Activated CD4-positive, alpha-beta T cell treated with anti-CD3 and anti-CD28 coated beads for 36 hours (primary cell): ENCODE measurements at regions not wholly inside any gene's neighbourhood (a gene's known extent, or its start where the extent isn't known, plus 50 kb on each side); places are given as distances from the start of the nearest gene placed in this dataset.
"Not testable (repeated sequence)": the region's sequence is repeated elsewhere in the genome, so short reads cannot be mapped to it uniquely, and the experiment has no call there.

Source experiments
- ATAC-seq: fragments of 200-7000 bp; cut with Tn5 transposase; one replicate; pipeline ENCODE4 v1.10.0; 2021; ENCODE audit warnings: mild to moderate bottlenecking, moderate library complexity
- CTCF ChIA-PET: fragments of 350-600 bp; sonication (Branson Sonifier 250); formaldehyde crosslinking; loops from one replicate; lab custom pipeline; 2021; ENCODE audit warnings: antibody characterized with exemption; lab: Charles Lee
- POLR2A ChIA-PET: fragments of 350-600 bp; sonication (Branson Sonifier 250); formaldehyde crosslinking; loops from one replicate; lab custom pipeline; 2021; ENCODE audit warnings: antibody characterized with exemption, inconsistent platforms; lab: Charles Lee
- DNase-seq: peaks from one replicate; pipeline ENCODE4 v3.0.0-alpha.2; 2020
- H3K27ac Mint-ChIP-seq: one replicate; pipeline ENCODE4 v1.8.0; 2021; ENCODE audit warnings: mixed read lengths
- H3K27me3 Mint-ChIP-seq: one replicate; pipeline ENCODE4 v1.8.0; 2021; ENCODE audit warnings: mixed read lengths
- H3K36me3 Mint-ChIP-seq: one replicate; pipeline ENCODE4 v1.8.0; 2021; ENCODE audit warnings: low read depth, mixed read lengths
- H3K4me1 Mint-ChIP-seq: one replicate; pipeline ENCODE4 v1.8.0; 2021; ENCODE audit warnings: mixed read lengths
- H3K4me3 Mint-ChIP-seq: one replicate; pipeline ENCODE4 v1.8.0; 2021; ENCODE audit warnings: mild to moderate bottlenecking, moderate library complexity, mixed read lengths
- H3K9me3 Mint-ChIP-seq: one replicate; pipeline ENCODE4 v1.8.0; 2021; ENCODE audit warnings: low read depth, mixed read lengths
- intact Hi-C, 2 experiments: fragments of 100-400 bp; cut with DNase I in 1 of 2; cut with micrococcal nuclease in 1 of 2; formaldehyde crosslinking; loops; one replicate each; pipeline versions ENCODE4 v1.14.2 to v1.15.1; 2022 to 2024; cut with DNase I, micrococcal nuclease

- Mint-ChIP-seq H3K9me3 (peaks cover 22% of the 10 kb centered on the region), H3K4me1 (peaks cover 19% of the 10 kb centered on the region), H3K36me3 (peaks cover 1% of the 10 kb centered on the region), H3K4me3 (no peak overlapping the region), H3K27ac (peak overlapping the region; percentile 9), H3K27me3 (no peaks in the 10 kb centered on the region)
- ChIA-PET POLR2A (no interaction called here), CTCF (no interaction called here)
- intact Hi-C loops = no loop called here
- ATAC-seq (no peak), DNase-seq (no peak)
Measured at GRCh38 chr14:89743828-89744227, 210.7 kb downstream of the EFCAB11 start.

GRCh38 chr14:89740241-89740640 is 214.3 kb downstream of the EFCAB11 start:
- POLR2A ChIA-PET = interaction anchor here (0.6 kb wide), 1 partner anchor 38 kb away, joined by 3 read pairs; no protein-coding TSS in a partner anchor
- no peak overlapping the region for H3K27ac Mint-ChIP-seq
- CTCF ChIA-PET = interaction anchor here (1.2 to 1.5 kb wide), 2 partner anchors 12 to 39 kb away, joined by 3 to 4 read pairs; no protein-coding TSS in a partner anchor

DNA sequence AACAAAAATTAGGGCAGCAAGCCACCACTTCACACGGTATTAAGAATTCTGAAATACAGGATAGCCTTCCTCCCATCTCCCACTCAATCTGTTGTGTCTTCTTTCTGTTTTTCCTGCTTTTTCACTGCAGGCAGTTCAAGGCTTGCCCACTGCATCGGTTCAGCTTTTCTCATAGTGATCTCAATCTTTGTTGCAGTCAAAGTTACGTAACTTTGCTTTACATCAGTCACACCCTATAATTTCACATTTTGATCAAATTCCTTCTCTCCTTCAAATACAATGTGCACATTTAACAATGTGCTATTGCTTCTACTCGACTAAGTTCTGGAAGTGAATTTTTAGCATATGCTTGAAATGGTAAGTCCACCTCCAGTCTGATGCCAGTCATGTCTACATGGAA is 217.6 kb downstream of the EFCAB11 start:
- ATAC-seq = no peak
- no peaks in the 10 kb centered on the region for H3K4me1 Mint-ChIP-seq
- no peak for DNase-seq
- intact Hi-C loops = no loop called here
- H3K27me3 Mint-ChIP-seq = no peaks in the 10 kb centered on the region
- H3K36me3 Mint-ChIP-seq = no peaks in the 10 kb centered on the region
- CTCF ChIA-PET = no interaction called here
- no peak overlapping the region for H3K4me3 Mint-ChIP-seq
- H3K27ac Mint-ChIP-seq = no peak overlapping the region
- POLR2A ChIA-PET = no interaction called here
- H3K9me3 Mint-ChIP-seq = peaks cover 6% of the 10 kb centered on the region

More at GRCh38 chr14:89740241-89740640, 214.3 kb downstream of the EFCAB11 start:
- H3K9me3 Mint-ChIP-seq = peaks cover 12% of the 10 kb centered on the region
- no peak for DNase-seq
- no peak overlapping the region for H3K4me3 Mint-ChIP-seq
- no peak for ATAC-seq
- H3K4me1 Mint-ChIP-seq = peaks cover 4% of the 10 kb centered on the region
- intact Hi-C loops = no loop called here
- H3K36me3 Mint-ChIP-seq = peaks cover 1% of the 10 kb centered on the region
- no peaks in the 10 kb centered on the region for H3K27me3 Mint-ChIP-seq

- ATAC-seq = no peak
- POLR2A ChIA-PET = no interaction called here
Measured at GRCh38 chr14:89731396-89731933, 223.1 kb downstream of the EFCAB11 start.

GRCh38 chr14:89730687-89731086 is 223.8 kb downstream of the EFCAB11 start:
- H3K27ac Mint-ChIP-seq = no peak overlapping the region
- CTCF ChIA-PET = no interaction called here

More at GRCh38 chr14:89731396-89731933, 223.1 kb downstream of the EFCAB11 start:
- peaks cover 5% of the 10 kb centered on the region for H3K9me3 Mint-ChIP-seq
- H3K4me3 Mint-ChIP-seq = no peak overlapping the region
- no peaks in the 10 kb centered on the region for H3K36me3 Mint-ChIP-seq
- intact Hi-C loops = no loop called here
- peaks cover 18% of the 10 kb centered on the region for H3K4me1 Mint-ChIP-seq
- CTCF ChIA-PET = no interaction called here
- H3K27ac Mint-ChIP-seq = no peak overlapping the region
- DNase-seq = no peak
- H3K27me3 Mint-ChIP-seq = no peaks in the 10 kb centered on the region

DNA sequence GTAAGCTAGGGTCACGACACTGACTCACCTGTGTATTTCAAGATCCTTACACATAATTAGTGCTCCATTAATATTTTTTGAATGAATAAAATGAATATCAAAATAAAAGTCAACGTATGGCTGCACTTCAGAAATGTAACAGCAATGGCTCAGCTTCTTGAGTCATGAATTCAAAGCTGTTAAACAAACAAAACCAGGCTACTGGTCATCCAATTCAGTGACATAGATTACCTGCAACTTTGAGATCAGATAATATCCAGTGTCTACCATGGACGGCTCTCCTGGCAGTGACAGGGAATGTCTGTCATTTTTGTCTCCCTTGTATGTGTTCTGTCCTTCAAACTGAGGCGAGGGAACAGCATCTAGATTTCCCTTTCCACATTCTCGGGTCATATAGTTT is 225.6 kb downstream of the EFCAB11 start:
- Mint-ChIP-seq H3K4me1 (peaks cover 43% of the 10 kb centered on the region), H3K27me3 (no peaks in the 10 kb centered on the region), H3K27ac (no peak overlapping the region), H3K9me3 (peaks cover 5% of the 10 kb centered on the region), H3K4me3 (no peak overlapping the region), H3K36me3 (no peaks in the 10 kb centered on the region)
- ChIA-PET CTCF (interaction anchor here (0.6 to 1.0 kb wide), 3 partner anchors 11 to 450 kb away, joined by 3 read pairs; no protein-coding TSS in a partner anchor), POLR2A (no interaction called here)
- intact Hi-C loops = no loop called here
- ATAC-seq (no peak), DNase-seq (no peak)

More at GRCh38 chr14:89730687-89731086, 223.8 kb downstream of the EFCAB11 start:
- ATAC-seq (no peak), DNase-seq (no peak)
- H3K36me3 Mint-ChIP-seq = no peaks in the 10 kb centered on the region
- H3K27me3 Mint-ChIP-seq = no peaks in the 10 kb centered on the region
- H3K4me3 Mint-ChIP-seq = no peak overlapping the region
- H3K4me1 Mint-ChIP-seq = peaks cover 26% of the 10 kb centered on the region
- intact Hi-C loops = no loop called here
- peaks cover 5% of the 10 kb centered on the region for H3K9me3 Mint-ChIP-seq
- POLR2A ChIA-PET = no interaction called here

- CTCF ChIA-PET = interaction anchor here (0.7 to 0.8 kb wide), 2 partner anchors 72 to 89 kb away, joined by 3 to 4 read pairs; no protein-coding TSS in a partner anchor
- DNase-seq = peak; percentile 46
- Mint-ChIP-seq H3K27ac (peak overlapping the region; percentile 78), H3K4me1 (peaks cover 67% of the 10 kb centered on the region)
- peak; percentile 11 for ATAC-seq
- H3K9me3 Mint-ChIP-seq, intact Hi-C loops, POLR2A ChIA-PET, H3K36me3 Mint-ChIP-seq, H3K4me3 Mint-ChIP-seq, H3K27me3 Mint-ChIP-seq: not testable (repeated sequence)
Measured at GRCh38 chr14:89726226-89726625, 228.3 kb downstream of the EFCAB11 start.

DNA sequence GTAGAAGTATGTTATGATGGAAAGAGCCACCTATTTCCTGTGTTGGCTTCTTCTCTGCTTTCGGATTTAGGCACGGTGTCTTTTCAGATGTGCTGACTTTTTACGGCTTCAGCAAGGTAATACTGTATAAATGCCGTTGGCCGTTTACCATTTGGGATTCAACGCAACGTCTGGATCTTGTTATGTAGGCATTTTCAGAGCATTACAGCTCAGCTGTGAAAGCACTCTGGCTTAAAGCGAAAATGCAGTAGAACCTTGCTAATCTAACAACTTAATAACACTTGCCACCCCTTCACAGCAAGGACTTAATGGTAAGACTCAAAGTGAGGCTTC is 229.9 kb downstream of the EFCAB11 start:
- H3K27ac Mint-ChIP-seq = peak overlapping the region; percentile 96
- ChIA-PET POLR2A (no interaction called here), CTCF (interaction anchor here (1.4 to 1.9 kb wide), 2 partner anchors 22 to 27 kb away, joined by 4 to 5 read pairs; no protein-coding TSS in a partner anchor)
- peak overlapping the region; percentile 72 for H3K4me3 Mint-ChIP-seq
- H3K27me3 Mint-ChIP-seq = no peaks in the 10 kb centered on the region
- peak; percentile 50 for ATAC-seq
- intact Hi-C loops = loop anchor here (1.0 to 5.0 kb wide), 3 partner anchors 82 to 295 kb away; no protein-coding TSS in a partner anchor
- DNase-seq = no peak
- peaks cover 3% of the 10 kb centered on the region for H3K9me3 Mint-ChIP-seq
- peaks cover 13% of the 10 kb centered on the region for H3K36me3 Mint-ChIP-seq
- peaks cover 83% of the 10 kb centered on the region for H3K4me1 Mint-ChIP-seq

DNA sequence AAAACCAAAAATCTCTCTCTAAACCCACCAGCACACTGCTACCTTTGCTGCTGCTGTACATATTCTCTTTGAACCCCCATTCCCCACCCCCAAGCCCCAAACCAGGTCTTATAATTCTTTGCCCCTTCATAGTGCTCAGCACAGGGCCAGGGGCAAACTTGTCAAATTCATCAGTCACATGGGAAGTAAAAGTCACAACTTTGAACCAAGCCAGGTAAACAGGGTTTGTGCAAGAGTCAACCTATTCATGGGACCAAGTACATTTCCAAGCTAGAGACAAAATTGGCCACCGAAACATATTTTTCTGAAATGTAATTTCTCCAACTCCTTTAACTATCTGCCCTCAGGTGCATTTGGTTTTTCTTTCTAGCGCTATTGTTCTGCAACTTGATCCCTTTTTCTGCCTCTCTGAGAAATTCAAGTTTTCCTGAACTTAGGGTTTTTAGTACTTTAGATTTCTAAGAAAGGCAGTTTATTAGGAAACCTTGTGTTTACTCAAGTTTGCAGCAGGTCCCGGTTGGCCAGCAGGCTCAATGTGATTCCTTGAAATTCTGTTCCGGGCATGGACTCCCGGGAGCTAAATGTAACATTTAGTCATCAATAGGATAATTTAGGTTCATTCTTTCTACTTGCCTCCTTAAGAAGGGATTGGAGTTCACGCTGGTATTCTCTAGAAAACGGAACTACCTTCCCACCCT is 230.5 kb downstream of the EFCAB11 start:
- intact Hi-C loops = loop anchor here (1.0 to 5.0 kb wide), 3 partner anchors 82 to 295 kb away; no protein-coding TSS in a partner anchor
- DNase-seq (peak; percentile 16), ATAC-seq (no peak)
- peaks cover 13% of the 10 kb centered on the region for H3K36me3 Mint-ChIP-seq
- ChIA-PET POLR2A (no interaction called here), CTCF (interaction anchor here (1.4 to 1.9 kb wide), 2 partner anchors 22 to 27 kb away, joined by 4 to 5 read pairs; no protein-coding TSS in a partner anchor)
- peak overlapping the region; percentile 72 for H3K4me3 Mint-ChIP-seq
- H3K27ac Mint-ChIP-seq = peak overlapping the region; percentile 96
- peaks cover 3% of the 10 kb centered on the region for H3K9me3 Mint-ChIP-seq
- no peaks in the 10 kb centered on the region for H3K27me3 Mint-ChIP-seq
- peaks cover 86% of the 10 kb centered on the region for H3K4me1 Mint-ChIP-seq

- H3K9me3 Mint-ChIP-seq = peaks cover 3% of the 10 kb centered on the region
- POLR2A ChIA-PET = interaction anchor here (1.3 kb wide), 1 partner anchor 80 kb away, joined by 4 read pairs; no protein-coding TSS in a partner anchor
- H3K27ac Mint-ChIP-seq = peak overlapping the region; percentile 96
- ATAC-seq = no peak
- H3K4me3 Mint-ChIP-seq = no peak overlapping the region
- CTCF ChIA-PET = interaction anchor here (0.7 to 2.0 kb wide), 8 partner anchors 20 to 83 kb away, joined by 3 to 7 read pairs (median 4); no protein-coding TSS in a partner anchor
- peak; percentile 19 for DNase-seq
- intact Hi-C loops = loop anchor here (2.0 to 5.0 kb wide), 5 partner anchors 19 to 95 kb away; no protein-coding TSS in a partner anchor
- peaks cover 84% of the 10 kb centered on the region for H3K4me1 Mint-ChIP-seq
- H3K27me3 Mint-ChIP-seq = no peaks in the 10 kb centered on the region
- peaks cover 13% of the 10 kb centered on the region for H3K36me3 Mint-ChIP-seq
Measured at GRCh38 chr14:89721956-89722355, 232.6 kb downstream of the EFCAB11 start.
